Smooth muscle cell (in vitro differentiated cells): ENCODE measurements at regions not wholly inside any gene's neighbourhood (a gene's known extent, or its start where the extent isn't known, plus 50 kb on each side); places are given as distances from the start of the nearest gene placed in this dataset.

Source experiments
- DNase-seq: peaks from one replicate; lab custom pipeline; 2025; ENCODE audit not compliant: unreplicated experiment; lab: John Stamatoyannopoulos, UW
- H2AFZ ChIP-seq: fragments of 200-600 bp; sonication (generic); 2 replicates; pipeline ENCODE4 v1.6.0; 2016; ENCODE audit warnings: antibody characterized with exemption, low read depth, mild to moderate bottlenecking
- H3F3A ChIP-seq: fragments of 200-600 bp; sonication (generic); 2 replicates; pipeline ENCODE4 v1.6.0; 2017; ENCODE audit warnings: antibody characterized with exemption, low read depth
- H3K27ac ChIP-seq: fragments of 200-600 bp; sonication (generic); 2 replicates; pipeline ENCODE4 v1.5.1; 2016; ENCODE audit warnings: low read depth, mild to moderate bottlenecking
- H3K27me3 ChIP-seq: fragments of 200-600 bp; sonication (generic); 2 replicates; pipeline ENCODE4 v1.6.1; 2016; ENCODE audit warnings: low read depth, mild to moderate bottlenecking
- H3K36me3 ChIP-seq: fragments of 200-600 bp; sonication (generic); 2 replicates; pipeline ENCODE4 v1.5.1; 2016; ENCODE audit warnings: low read depth
- H3K4me1 ChIP-seq: fragments of 200-600 bp; sonication (generic); 2 replicates; pipeline ENCODE4 v1.5.1; 2016; ENCODE audit warnings: low read depth
- H3K4me2 ChIP-seq: fragments of 200-600 bp; sonication (generic); 2 replicates; pipeline ENCODE4 v1.6.0; 2016; ENCODE audit warnings: mild to moderate bottlenecking
- H3K4me3 ChIP-seq: fragments of 200-600 bp; sonication (generic); 2 replicates; pipeline ENCODE4 v1.5.1; 2016; ENCODE audit warnings: mild to moderate bottlenecking
- H3K79me2 ChIP-seq: fragments of 200-600 bp; sonication (generic); 2 replicates; pipeline ENCODE4 v1.6.0; 2016; ENCODE audit warnings: low read depth, mild to moderate bottlenecking
- H3K9ac ChIP-seq: fragments of 200-600 bp; sonication (generic); 2 replicates; pipeline ENCODE4 v1.6.0; 2016; ENCODE audit warnings: low read depth
- H3K9me3 ChIP-seq: fragments of 200-600 bp; sonication (generic); replicated peaks from 2 replicates; pipeline ENCODE4 v1.5.1; 2016; ENCODE audit warnings: low read depth
- H4K20me1 ChIP-seq: fragments of 200-600 bp; sonication (generic); 2 replicates; pipeline ENCODE4 v1.6.0; 2016; ENCODE audit warnings: low read depth
- CTCF ChIP-seq: fragments of 200-600 bp; sonication (generic); IDR thresholded peaks from 2 replicates; pipeline ENCODE4 v1.5.1; 2017; ENCODE audit warnings: borderline replicate concordance, mild to moderate bottlenecking, antibody characterized with exemption; ENCODE audit not compliant: insufficient read depth, poor library complexity, severe bottlenecking
- WGBS: methylation state at CpG from one replicate; pipeline ENCODE4 v1.1.7; 2016; ENCODE audit warnings: low lambda C conversion rate; 5-methylcytosine and 5-hydroxymethylcytosine counted together

GRCh38 chr1:14380408-14380807 lies 218.1 kb upstream of the KAZN start:
- no peaks in the 10 kb centered on the region for H3F3A ChIP-seq
- H3K27me3 ChIP-seq = no peaks in the 10 kb centered on the region
- H3K9me3 ChIP-seq = no peaks in the 10 kb centered on the region
- H2AFZ ChIP-seq = no peak overlapping the region
- H3K9ac ChIP-seq = no peak overlapping the region
- no peaks in the 10 kb centered on the region for H3K4me1 ChIP-seq
- 74% methylated on average over 1 of the region's 1 CpG for WGBS
- no peaks in the 10 kb centered on the region for H3K79me2 ChIP-seq
- H4K20me1 ChIP-seq = no peaks in the 10 kb centered on the region
- no peak overlapping the region for H3K4me3 ChIP-seq
- H3K27ac ChIP-seq = no peak overlapping the region
- no peak overlapping the region for H3K4me2 ChIP-seq
- DNase-seq = no peak
- TF ChIP-seq CTCF = no peak
- no peaks in the 10 kb centered on the region for H3K36me3 ChIP-seq

- Histone ChIP-seq H3K9me3 (no peaks in the 10 kb centered on the region), H3K27me3 (no peaks in the 10 kb centered on the region), H3K27ac (no peak overlapping the region), H3K4me3 (no peak overlapping the region), H3K4me1 (no peaks in the 10 kb centered on the region), H3F3A (no peaks in the 10 kb centered on the region), H4K20me1 (no peaks in the 10 kb centered on the region), H3K36me3 (no peaks in the 10 kb centered on the region), H2AFZ (no peak overlapping the region), H3K4me2 (no peak overlapping the region), H3K9ac (no peak overlapping the region), H3K79me2 (no peaks in the 10 kb centered on the region)
- WGBS = 70% methylated on average over 1 of the region's 1 CpG
- TF ChIP-seq CTCF = no peak
- no peak for DNase-seq
These were observed 207.7 kb upstream of the KAZN start for GRCh38 chr1:14390816-14391215.

DNA sequence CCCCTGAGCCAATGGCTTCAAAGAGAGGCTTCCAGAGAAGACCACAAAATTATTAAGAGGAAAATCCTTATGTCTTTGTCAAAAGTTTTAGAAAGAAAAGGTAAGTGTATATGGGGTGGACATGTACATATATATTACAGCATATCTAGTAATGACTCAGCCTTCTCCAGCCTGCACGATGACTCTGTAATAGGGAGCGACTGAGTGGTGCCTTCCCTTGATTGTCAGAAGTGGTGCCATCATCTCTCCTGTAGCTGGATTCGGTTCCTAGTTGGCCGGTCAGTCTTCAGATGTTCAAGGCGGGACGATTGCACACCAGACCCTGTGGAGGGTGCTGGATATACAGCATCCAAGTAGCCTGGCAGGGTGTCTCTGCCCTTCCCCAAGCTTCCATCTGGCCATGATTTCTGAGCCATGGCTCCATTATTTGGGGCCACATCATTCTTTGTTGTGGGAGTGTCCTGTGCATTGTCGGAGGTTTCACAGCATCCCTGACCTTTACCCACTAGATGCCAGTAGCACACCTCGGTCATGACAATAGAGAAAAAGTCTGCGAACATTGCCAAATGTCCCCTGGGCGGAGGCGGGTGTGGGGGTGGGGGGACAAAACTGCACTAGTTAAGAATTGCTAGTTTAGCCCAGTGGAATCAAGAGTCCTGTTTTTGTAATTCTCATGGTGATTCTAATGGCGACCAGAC lies 206.2 kb upstream of the KAZN start:
- no peaks in the 10 kb centered on the region for H3F3A ChIP-seq
- no peaks in the 10 kb centered on the region for H4K20me1 ChIP-seq
- H3K9me3 ChIP-seq = no peaks in the 10 kb centered on the region
- no peak overlapping the region for H2AFZ ChIP-seq
- H3K79me2 ChIP-seq = no peaks in the 10 kb centered on the region
- H3K4me1 ChIP-seq = no peaks in the 10 kb centered on the region
- no peak overlapping the region for H3K9ac ChIP-seq
- H3K4me3 ChIP-seq = no peak overlapping the region
- no peak for DNase-seq
- no peaks in the 10 kb centered on the region for H3K27me3 ChIP-seq
- no peak overlapping the region for H3K27ac ChIP-seq
- H3K36me3 ChIP-seq = no peaks in the 10 kb centered on the region
- TF ChIP-seq CTCF = no peak
- no peak overlapping the region for H3K4me2 ChIP-seq
- 82% methylated on average over 12 of the region's 12 CpGs for WGBS

DNA sequence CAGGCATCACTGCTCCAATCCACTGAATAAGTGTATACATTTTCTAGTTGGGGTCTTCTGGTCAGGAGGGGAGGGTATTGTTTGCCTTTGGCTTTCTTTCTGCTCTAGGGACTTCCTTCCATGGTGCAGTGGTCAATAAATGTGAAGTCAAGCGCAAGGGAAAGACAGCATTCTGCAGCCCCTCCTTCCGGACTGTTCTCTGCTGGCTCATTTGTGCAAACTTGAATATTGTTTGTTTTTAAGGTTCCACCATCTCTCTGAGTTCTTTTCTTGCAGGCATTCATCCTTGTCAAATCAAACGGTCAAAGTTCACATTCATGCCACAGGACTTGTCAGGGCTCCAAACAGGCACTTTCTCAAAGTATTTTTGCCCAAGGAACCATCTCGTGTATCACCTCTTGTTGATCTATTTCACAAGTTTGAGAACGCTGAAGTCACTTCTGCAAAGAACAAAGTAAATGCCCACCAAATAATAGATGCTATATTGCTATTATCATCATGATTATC lies 205.6 kb upstream of the KAZN start:
- no peaks in the 10 kb centered on the region for H3K36me3 ChIP-seq
- H4K20me1 ChIP-seq = no peaks in the 10 kb centered on the region
- H3K27me3 ChIP-seq = no peaks in the 10 kb centered on the region
- H3K9ac ChIP-seq = no peak overlapping the region
- no peak for TF ChIP-seq CTCF
- H3K4me1 ChIP-seq = no peaks in the 10 kb centered on the region
- no peak overlapping the region for H3K27ac ChIP-seq
- H3K9me3 ChIP-seq = no peaks in the 10 kb centered on the region
- WGBS = 97% methylated on average over 5 of the region's 5 CpGs
- no peak overlapping the region for H3K4me3 ChIP-seq
- H2AFZ ChIP-seq = no peak overlapping the region
- H3F3A ChIP-seq = no peaks in the 10 kb centered on the region
- no peaks in the 10 kb centered on the region for H3K79me2 ChIP-seq
- H3K4me2 ChIP-seq = no peak overlapping the region
- DNase-seq = no peak
